Fibroblast of pulmonary artery (primary cell): ENCODE measurements at regions not wholly inside any gene's neighbourhood (a gene's known extent, or its start where the extent isn't known, plus 50 kb on each side); places are given as distances from the start of the nearest gene placed in this dataset.
"Not testable (repeated sequence)": the region's sequence is repeated elsewhere in the genome, so short reads cannot be mapped to it uniquely, and the experiment has no call there.

Source experiments
- DNase-seq: peaks from one replicate; pipeline ENCODE4 v3.0.0-alpha.2; 2010; ENCODE audit warnings: low read depth
- H3K4me3 ChIP-seq: replicated peaks from 2 replicates; pipeline ENCODE4 v1.5.1; 2011; ENCODE audit warnings: low read depth, mild to moderate bottlenecking, control low read depth, low read length, moderate library complexity
- CTCF ChIP-seq: IDR thresholded peaks from 2 replicates; pipeline ENCODE4 v1.5.1; 2011; ENCODE audit warnings: mild to moderate bottlenecking, control low read depth, low read length, inconsistent platforms; ENCODE audit errors: missing control alignments

DNA sequence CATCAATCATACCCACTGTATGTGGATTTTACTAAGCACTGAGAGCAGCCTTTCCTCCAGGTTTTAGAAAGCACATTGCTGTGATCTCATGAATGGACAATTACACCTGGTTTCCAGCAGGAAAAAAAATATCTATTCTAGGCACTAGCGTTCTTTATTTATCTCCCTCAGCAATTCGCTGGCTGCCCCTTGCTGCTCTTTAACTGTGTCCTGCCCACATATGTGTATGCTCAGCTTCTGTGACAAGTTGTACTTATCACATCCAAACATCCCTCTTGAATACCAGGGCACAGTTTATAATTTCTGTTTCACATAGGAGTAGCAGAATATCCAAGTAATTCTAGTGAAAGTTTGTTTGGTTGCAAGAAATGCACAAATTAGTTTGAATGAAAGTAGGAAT lies 146.8 kb downstream of the USP46 start:
- no peak overlapping the region for H3K4me3 ChIP-seq
- no peak for DNase-seq
- TF ChIP-seq CTCF = no peak

DNA sequence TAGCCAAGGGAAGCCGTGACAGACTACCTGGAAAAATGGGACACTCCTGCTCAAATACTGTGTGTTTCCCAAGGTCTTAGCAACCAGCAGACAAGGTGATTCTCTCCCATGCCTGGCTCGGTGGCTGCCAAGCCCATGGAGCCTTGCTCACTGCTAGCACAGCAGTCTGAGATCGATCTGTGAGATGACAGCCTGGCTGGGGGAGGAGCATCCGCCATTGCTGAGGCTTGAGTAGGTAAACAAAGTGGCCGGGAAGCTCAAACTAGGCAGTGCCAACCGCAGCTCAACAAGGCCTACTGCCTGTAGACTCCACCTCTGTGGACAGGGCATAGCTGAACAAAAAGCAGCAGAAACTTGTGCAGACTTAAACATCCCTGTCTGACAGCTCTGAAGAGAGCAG lies 137.0 kb downstream of the USP46 start:
- H3K4me3 ChIP-seq, DNase-seq: not testable (repeated sequence)

DNA sequence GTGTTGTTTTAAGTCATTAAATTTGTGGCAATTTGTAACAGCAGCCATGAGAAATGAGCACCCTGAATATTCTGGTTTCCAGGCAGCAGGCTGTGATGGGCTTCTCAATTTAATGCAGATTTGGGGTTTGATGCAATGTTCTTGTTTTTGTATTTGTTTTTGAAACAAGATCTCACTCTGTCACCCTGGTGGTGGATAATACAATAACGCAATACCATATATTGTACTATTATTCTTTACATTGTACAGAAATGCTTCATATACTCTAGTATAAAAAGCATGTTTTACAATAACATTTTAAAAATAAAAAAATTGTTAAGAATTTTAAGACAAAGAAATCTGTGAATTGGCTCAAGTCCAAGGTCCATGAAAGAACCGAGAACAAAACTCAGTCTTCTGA lies 129.1 kb downstream of the USP46 start:
- no peak for DNase-seq
- TF ChIP-seq CTCF = no peak
- H3K4me3 ChIP-seq = no peak overlapping the region

DNA sequence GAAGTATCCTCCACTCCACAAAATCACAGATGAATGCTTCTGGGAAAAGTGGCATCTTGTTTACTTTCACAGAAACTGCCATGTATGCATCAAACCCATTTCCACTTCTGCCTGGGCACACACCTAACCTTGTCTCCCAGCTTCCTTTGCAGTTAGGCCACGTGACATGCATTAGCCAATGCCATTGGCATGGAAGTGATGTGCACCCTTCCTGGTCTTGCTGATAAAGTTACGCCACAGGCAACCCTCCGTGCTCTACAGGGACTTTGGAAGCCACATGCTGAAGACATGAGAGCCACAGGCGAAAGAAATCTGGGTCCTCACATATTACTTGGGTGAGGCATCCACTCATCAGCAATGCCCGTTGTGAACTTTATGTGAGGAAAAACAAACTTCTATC lies 123.3 kb downstream of the USP46 start:
- DNase-seq = no peak
- no peak for TF ChIP-seq CTCF

More for the DNA sequence above, 123.3 kb downstream of the USP46 start:
- no peak overlapping the region for H3K4me3 ChIP-seq
